Choroid plexus epithelial cell (primary cell): ENCODE measurements at regions not wholly inside any gene's neighbourhood (a gene's known extent, or its start where the extent isn't known, plus 50 kb on each side); places are given as distances from the start of the nearest gene placed in this dataset.

Source experiments
- DNase-seq: peaks from one replicate; pipeline ENCODE4 v3.0.0-alpha.2; 2010; ENCODE audit warnings: low read depth
- H3K4me3 ChIP-seq: 2 replicates; pipeline ENCODE4 v1.5.1; 2011; ENCODE audit warnings: low read depth, mild to moderate bottlenecking, control low read depth, low read length, moderate library complexity
- CTCF ChIP-seq: conservative IDR thresholded peaks from 2 replicates; pipeline ENCODE4 v1.5.1; 2011; ENCODE audit warnings: low read depth, mild to moderate bottlenecking, control low read depth, inconsistent platforms, low read length, moderate library complexity

DNA sequence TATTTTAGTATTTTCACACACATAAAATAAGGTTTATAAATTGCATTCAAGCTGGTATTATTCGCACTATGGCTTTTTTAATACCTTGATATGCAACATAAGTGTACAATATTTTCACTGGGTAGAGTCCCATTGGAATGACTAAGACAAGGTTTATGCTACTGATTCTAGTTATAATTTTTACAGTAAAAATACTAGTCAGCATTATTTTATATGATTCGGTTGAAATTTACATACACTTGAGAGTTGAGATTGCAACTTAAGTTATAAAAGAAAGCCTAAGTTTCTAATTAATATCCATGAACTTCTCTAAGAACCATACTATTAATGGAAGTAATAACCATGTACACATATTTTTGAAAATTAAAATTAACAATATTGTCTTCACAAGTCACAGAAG lies 723.9 kb upstream of the NR2F2 start:
- no peak for TF ChIP-seq CTCF
- DNase-seq = no peak
- H3K4me3 ChIP-seq = no peak overlapping the region

DNA sequence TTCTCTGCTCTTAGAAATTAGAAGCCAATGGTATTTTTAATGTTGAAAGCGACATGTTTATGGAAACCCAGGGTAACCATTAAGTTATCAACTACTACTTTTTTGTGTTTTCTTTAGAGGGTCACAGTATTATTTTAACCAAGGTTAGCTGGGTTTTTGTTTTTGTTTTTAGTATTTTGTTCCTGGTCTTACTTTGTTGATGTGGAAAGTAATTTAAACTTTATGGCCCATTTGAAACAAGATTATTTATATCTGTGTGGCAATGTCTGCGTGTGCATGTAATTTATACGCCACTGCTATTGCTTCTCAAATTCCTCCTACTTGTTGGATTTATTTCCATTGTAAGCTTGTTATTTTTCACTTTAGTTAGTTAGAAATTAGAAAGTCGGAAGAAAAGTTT lies 722.1 kb upstream of the NR2F2 start:
- no peak for DNase-seq
- TF ChIP-seq CTCF = no peak
- H3K4me3 ChIP-seq = no peak overlapping the region

DNA sequence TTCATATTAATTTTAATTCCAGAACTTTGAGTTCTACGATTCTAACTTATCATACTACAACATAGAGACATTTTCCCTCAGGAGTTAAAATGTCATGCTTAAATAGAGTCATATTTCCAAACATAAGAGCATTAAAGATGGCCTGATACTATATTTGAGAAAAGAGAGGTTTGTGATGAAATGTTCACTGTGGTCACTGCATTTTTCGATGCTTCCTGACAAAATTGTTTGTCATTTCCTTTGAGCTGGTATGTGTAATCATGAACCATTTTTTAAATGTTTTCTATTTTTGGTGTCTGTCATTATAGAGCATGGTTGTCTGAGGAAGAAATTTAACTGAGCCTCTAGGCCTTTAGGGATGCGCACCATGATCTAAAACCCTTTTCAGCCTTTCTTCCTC lies 721.4 kb upstream of the NR2F2 start:
- H3K4me3 ChIP-seq = no peak overlapping the region
- DNase-seq = peak; percentile 22
- TF ChIP-seq CTCF = no peak

DNA sequence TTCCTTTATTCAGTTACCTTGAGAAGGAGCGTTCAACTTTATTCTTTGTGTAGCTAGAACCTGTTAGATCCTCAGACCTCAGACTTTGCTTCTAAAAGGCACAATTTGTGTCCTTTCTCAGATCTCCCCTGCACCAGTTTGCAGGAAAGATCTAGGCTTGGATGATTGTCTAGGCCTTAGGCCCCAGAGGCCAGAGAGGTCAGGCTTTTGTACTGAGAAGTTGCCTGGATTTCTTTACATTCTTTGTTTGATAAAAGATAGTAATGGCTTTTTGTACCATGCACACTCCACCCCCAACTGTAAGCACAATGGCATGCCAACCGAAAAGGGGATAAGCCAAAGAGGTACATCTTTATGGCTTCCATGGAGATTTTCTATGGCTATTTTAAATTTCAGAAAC lies 719.6 kb upstream of the NR2F2 start:
- TF ChIP-seq CTCF = no peak
- H3K4me3 ChIP-seq = no peak overlapping the region

GRCh38 chr15:95615436-95615835 lies 715.1 kb upstream of the NR2F2 start:
- DNase-seq = peak; percentile 39
- H3K4me3 ChIP-seq = no peak overlapping the region
- TF ChIP-seq CTCF = no peak

More for the DNA sequence above, 719.6 kb upstream of the NR2F2 start:
- DNase-seq = no peak

GRCh38 chr15:95616306-95616705 lies 714.2 kb upstream of the NR2F2 start:
- H3K4me3 ChIP-seq = no peak overlapping the region
- no peak for DNase-seq
- TF ChIP-seq CTCF = no peak

- no peak overlapping the region for H3K4me3 ChIP-seq
- no peak for TF ChIP-seq CTCF
- peak; percentile 87 for DNase-seq
These were observed 709.4 kb upstream of the NR2F2 start for GRCh38 chr15:95620934-95621579.
